ENCODE measurements at regions not wholly inside any gene's neighbourhood (a gene's known extent, or its start where the extent isn't known, plus 50 kb on each side); places are given as distances from the start of the nearest gene placed in this dataset.
"Not testable (repeated sequence)": the region's sequence is repeated elsewhere in the genome, so short reads cannot be mapped to it uniquely, and the experiment has no call there.

- Histone ChIP-seq H4K91ac (ENCODE audit: insufficient read length, low read depth, low read length) (no peak overlapping the region), H3K4ac (ENCODE audit: low read depth, low read length) (no peak overlapping the region), H2BK5ac (ENCODE audit: insufficient read length, low read length) (no peak overlapping the region), H3K23me2 (ENCODE audit: insufficient read length, low read depth, low read length, poor library complexity, severe bottlenecking) (peaks cover 4% of the 10 kb centered on the region), H3K18ac (ENCODE audit: insufficient read length, low read depth, low read length) (no peak overlapping the region), H4K20me1 (ENCODE audit: control insufficient read depth, insufficient read depth, insufficient read length) (no peaks in the 10 kb centered on the region), H2AFZ (ENCODE audit: low read length) (no peak overlapping the region), H3K23ac (ENCODE audit: insufficient read length, low read depth, low read length) (no peak overlapping the region), H3T11ph (ENCODE audit: low read length) (no peak overlapping the region), H3K4me1 (ENCODE audit: insufficient read depth, low read length) (peaks cover 9% of the 10 kb centered on the region; the same call in 1 of the 2 replicates), H3K9me3 (ENCODE audit: control insufficient read depth, low read depth, low read length) (no peaks in the 10 kb centered on the region), H2BK12ac (ENCODE audit: insufficient read length, low read depth, low read length) (no peak overlapping the region), H3K14ac (ENCODE audit: insufficient read depth, low read length) (no peak overlapping the region), H3K56ac (ENCODE audit: insufficient read length, low read depth, low read length) (no peak overlapping the region), H2BK20ac (ENCODE audit: low read depth, low read length, poor library complexity, severe bottlenecking) (no peak overlapping the region), H3K27ac (ENCODE audit: insufficient read length, low read depth, low read length) (no peak overlapping the region), H3K79me1 (ENCODE audit: insufficient read depth, low read depth, low read length, poor library complexity, severe bottlenecking) (no peaks in the 10 kb centered on the region), H3K4me2 (ENCODE audit: insufficient read depth, insufficient read length, low read length) (no peak overlapping the region), H2AK5ac (ENCODE audit: insufficient read length, low read length) (no peak overlapping the region), H4K8ac (replicated peaks; ENCODE audit: insufficient read length, low read depth, low read length) (no peak overlapping the region), H3K9ac (ENCODE audit: extremely low read depth, insufficient read length, low read length) (no peak overlapping the region), H2BK120ac (ENCODE audit: low read depth, low read length, poor library complexity, severe bottlenecking) (no peak overlapping the region), H4K5ac (ENCODE audit: insufficient read length, low read depth, low read length) (no peak overlapping the region), H3K79me2 (ENCODE audit: insufficient read depth, low read length) (no peaks in the 10 kb centered on the region), H2BK15ac (ENCODE audit: low read depth, low read length) (no peak overlapping the region), H3K27me3 (ENCODE audit: insufficient read depth, low read length) (no peaks in the 10 kb centered on the region)
- H3K4me1 Mint-ChIP-seq, result peaks cover 49 to 59% of the 10 kb centered on the region in 2 experiments
- peaks cover 4 to 9% of the 10 kb centered on the region in 2 experiments; a peak in 2 of 5 replicates for H3K9me3 Mint-ChIP-seq
- DNase-seq, result no peak
- TF ChIP-seq, protein P1, sequence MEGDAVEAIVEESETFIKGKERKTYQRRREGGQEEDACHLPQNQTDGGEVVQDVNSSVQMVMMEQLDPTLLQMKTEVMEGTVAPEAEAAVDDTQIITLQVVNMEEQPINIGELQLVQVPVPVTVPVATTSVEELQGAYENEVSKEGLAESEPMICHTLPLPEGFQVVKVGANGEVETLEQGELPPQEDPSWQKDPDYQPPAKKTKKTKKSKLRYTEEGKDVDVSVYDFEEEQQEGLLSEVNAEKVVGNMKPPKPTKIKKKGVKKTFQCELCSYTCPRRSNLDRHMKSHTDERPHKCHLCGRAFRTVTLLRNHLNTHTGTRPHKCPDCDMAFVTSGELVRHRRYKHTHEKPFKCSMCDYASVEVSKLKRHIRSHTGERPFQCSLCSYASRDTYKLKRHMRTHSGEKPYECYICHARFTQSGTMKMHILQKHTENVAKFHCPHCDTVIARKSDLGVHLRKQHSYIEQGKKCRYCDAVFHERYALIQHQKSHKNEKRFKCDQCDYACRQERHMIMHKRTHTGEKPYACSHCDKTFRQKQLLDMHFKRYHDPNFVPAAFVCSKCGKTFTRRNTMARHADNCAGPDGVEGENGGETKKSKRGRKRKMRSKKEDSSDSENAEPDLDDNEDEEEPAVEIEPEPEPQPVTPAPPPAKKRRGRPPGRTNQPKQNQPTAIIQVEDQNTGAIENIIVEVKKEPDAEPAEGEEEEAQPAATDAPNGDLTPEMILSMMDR (conservative IDR thresholded peaks at IDR 0.05), result no peak
- H3K36me3 Mint-ChIP-seq (ENCODE audit: insufficient read depth in 1 of 3, low read depth in 3 of 3), result no peaks in the 10 kb centered on the region; a peak in 1 of 7 replicates
- no peak overlapping the region for H3K4me3 Mint-ChIP-seq
- peak overlapping the region in 1 of 3 experiments; percentile 60; a peak in 1 of 7 replicates for H3K27ac Mint-ChIP-seq
- WGBS (ENCODE audit: extremely low coverage, insufficient read length, low lambda C conversion rate), result no CpG with 5 or more reads among the region's 4 CpGs
- peaks cover 28% of the 10 kb centered on the region for H3K27me3 Mint-ChIP-seq (ENCODE audit: low read depth)
These were observed 102.6 kb upstream of the MED13L start for GRCh38 chr12:116380108-116380507.

DNA sequence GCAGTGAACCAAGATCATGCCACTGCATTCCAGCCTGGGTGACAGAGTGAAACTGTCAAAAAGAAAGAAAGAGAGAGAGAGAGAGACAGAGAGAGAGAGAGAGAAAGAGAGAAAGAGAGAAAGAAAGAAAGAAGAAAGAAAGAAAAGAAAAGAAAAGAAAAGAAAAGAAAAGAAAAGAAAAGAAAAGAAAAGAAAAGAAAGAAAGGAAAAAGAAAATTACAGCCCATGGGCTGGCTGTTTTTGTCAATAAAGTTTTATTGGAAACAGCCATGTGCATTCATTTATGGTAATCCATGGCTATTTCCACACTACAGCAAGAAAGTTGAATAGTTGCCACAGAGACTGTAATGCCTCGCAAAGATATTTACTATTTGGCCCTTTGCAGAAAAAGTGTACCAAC lies 103.2 kb upstream of the MED13L start:
- H3K4me2 ChIP-seq (ENCODE audit: insufficient read depth, insufficient read length, low read length); H2AK5ac ChIP-seq (ENCODE audit: insufficient read length, low read length); H3K9me3 ChIP-seq (ENCODE audit: control insufficient read depth, low read depth, low read length); H3K79me2 ChIP-seq (ENCODE audit: insufficient read depth, low read length); H4K5ac ChIP-seq (ENCODE audit: insufficient read length, low read depth, low read length); DNase-seq; H3K9me3 Mint-ChIP-seq; H3K4me1 ChIP-seq (ENCODE audit: insufficient read depth, low read length); H2AFZ ChIP-seq (ENCODE audit: low read length); H3K18ac ChIP-seq (ENCODE audit: insufficient read length, low read depth, low read length); H3K79me1 ChIP-seq (ENCODE audit: insufficient read depth, low read depth, low read length, poor library complexity, severe bottlenecking); H4K8ac ChIP-seq (replicated peaks; ENCODE audit: insufficient read length, low read depth, low read length); H3K27me3 ChIP-seq (ENCODE audit: insufficient read depth, low read length); H2BK5ac ChIP-seq (ENCODE audit: insufficient read length, low read length); H3T11ph ChIP-seq (ENCODE audit: low read length); H2BK15ac ChIP-seq (ENCODE audit: low read depth, low read length); H2BK12ac ChIP-seq (ENCODE audit: insufficient read length, low read depth, low read length); H4K20me1 ChIP-seq (ENCODE audit: control insufficient read depth, insufficient read depth, insufficient read length); H3K23me2 ChIP-seq (ENCODE audit: insufficient read length, low read depth, low read length, poor library complexity, severe bottlenecking); H3K9ac ChIP-seq (ENCODE audit: extremely low read depth, insufficient read length, low read length); H3K27ac ChIP-seq (ENCODE audit: insufficient read length, low read depth, low read length); H3K27ac Mint-ChIP-seq; H3K4ac ChIP-seq (ENCODE audit: low read depth, low read length); H2BK120ac ChIP-seq (ENCODE audit: low read depth, low read length, poor library complexity, severe bottlenecking); H3K36me3 Mint-ChIP-seq (ENCODE audit: insufficient read depth in 1 of 3, low read depth in 3 of 3); H2BK20ac ChIP-seq (ENCODE audit: low read depth, low read length, poor library complexity, severe bottlenecking); H3K56ac ChIP-seq (ENCODE audit: insufficient read length, low read depth, low read length); H3K14ac ChIP-seq (ENCODE audit: insufficient read depth, low read length); H4K91ac ChIP-seq (ENCODE audit: insufficient read length, low read depth, low read length); H3K23ac ChIP-seq (ENCODE audit: insufficient read length, low read depth, low read length): not testable (repeated sequence)
- peaks cover 45 to 54% of the 10 kb centered on the region in 2 experiments for H3K4me1 Mint-ChIP-seq
- H3K27me3 Mint-ChIP-seq (ENCODE audit: low read depth), result peaks cover 28% of the 10 kb centered on the region
- H3K4me3 Mint-ChIP-seq, result peak overlapping the region in 1 of 2 experiments; percentile 76; a peak in 3 of 5 replicates
- no CpG with 5 or more reads among the region's 1 CpG for WGBS (ENCODE audit: extremely low coverage, insufficient read length, low lambda C conversion rate)
